ENCODE measurements at regions not wholly inside any gene's neighbourhood (a gene's known extent, or its start where the extent isn't known, plus 50 kb on each side); places are given as distances from the start of the nearest gene placed in this dataset.

DNA sequence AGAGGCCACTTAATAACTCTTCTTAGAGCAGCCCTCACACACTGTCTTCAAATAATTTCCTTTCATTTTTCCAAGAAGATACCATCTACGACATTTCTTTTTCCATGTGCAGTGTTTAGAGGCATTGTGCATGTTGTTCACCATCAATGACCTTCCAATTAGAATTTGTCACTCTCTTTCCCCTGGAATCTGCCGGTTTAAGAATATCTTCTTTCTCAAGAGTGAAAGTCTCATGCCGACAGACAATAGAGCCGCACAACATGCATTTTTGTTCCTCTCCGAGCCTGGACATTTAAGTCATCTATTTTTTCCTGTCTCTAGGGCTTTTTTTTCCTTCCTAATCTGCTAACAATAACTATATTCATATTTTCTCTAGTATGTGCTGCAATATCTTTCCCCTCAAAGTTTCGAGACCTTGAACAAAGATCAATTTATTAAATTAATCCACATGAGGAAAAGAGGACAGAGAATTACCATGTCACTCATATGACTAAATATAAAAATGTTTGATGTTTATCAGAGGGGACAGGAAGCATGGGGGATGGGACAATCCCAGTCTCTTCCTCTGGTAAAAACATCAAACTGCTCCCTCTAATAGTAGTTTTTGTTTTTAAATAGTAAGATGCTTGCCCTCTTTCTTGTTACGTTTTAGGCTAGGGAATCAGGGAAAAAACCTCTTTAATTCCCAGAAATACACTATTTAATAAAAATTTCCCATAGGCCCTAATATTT lies 893.4 kb downstream of the C6orf118 start:
- H3K4me1 Mint-ChIP-seq = no peaks in the 10 kb centered on the region
- ChIA-PET CTCF (no interaction called here), POLR2A (no interaction called here)
- Histone ChIP-seq H3K4me1 (ENCODE audit: control insufficient read depth in 2 of 2, insufficient read depth in 2 of 2, low read length in 2 of 2) (no peaks in the 10 kb centered on the region), H3K27me3 (ENCODE audit: control insufficient read depth in 2 of 2, insufficient read depth in 2 of 2, low read length in 2 of 2) (peaks cover 0 to 2% of the 10 kb centered on the region in 2 donors), H3K9me3 (ENCODE audit: control insufficient read depth in 2 of 3, low read length in 3 of 3) (no peaks in the 10 kb centered on the region), H3K27ac (ENCODE audit: low read depth, low read length) (no peak overlapping the region), H3K4me3 (ENCODE audit: low read length) (no peak overlapping the region), H3K36me3 (ENCODE audit: control insufficient read depth in 2 of 3, insufficient read depth in 3 of 3, low read length in 3 of 3) (no peaks in the 10 kb centered on the region)
- no peak for DNase-seq
- H3K27me3 Mint-ChIP-seq = peaks cover 0 to 7% (median 3%) of the 10 kb centered on the region in 5 donors
- ATAC-seq = no peak
- H3K9me3 Mint-ChIP-seq = peaks cover 0 to 18% (median 6%) of the 10 kb centered on the region in 11 donors
- no peak overlapping the region for H3K27ac Mint-ChIP-seq
- no peak overlapping the region for H3K4me3 Mint-ChIP-seq
- intact Hi-C loops (cut with micrococcal nuclease) = no loop called here
- H3K36me3 Mint-ChIP-seq = no peaks in the 10 kb centered on the region

DNA sequence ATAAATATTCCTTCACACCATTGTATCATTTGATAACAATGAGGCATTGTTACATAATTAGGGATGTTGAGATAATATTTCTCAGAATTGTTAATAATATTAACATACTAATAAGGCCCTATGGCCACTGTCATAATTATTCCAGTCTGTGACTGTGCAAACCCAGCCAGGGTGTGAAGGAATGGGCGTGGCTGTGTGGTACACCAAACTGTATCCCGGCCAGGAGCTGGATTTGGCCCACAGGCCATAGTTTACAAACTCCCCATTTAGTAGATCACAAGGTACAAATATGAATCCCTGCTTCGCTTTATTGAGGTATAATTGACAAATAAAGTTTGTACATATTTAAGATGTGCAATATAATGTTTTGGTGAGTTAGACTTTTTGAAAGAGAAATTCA lies 894.7 kb downstream of the C6orf118 start:
- Mint-ChIP-seq H3K4me1 (no peaks in the 10 kb centered on the region), H3K4me3 (no peak overlapping the region), H3K36me3 (no peaks in the 10 kb centered on the region), H3K9me3 (peaks cover 0 to 15% (median 4%) of the 10 kb centered on the region in 11 donors), H3K27me3 (peaks cover 0 to 7% (median 3%) of the 10 kb centered on the region in 5 donors), H3K27ac (no peak overlapping the region)
- Histone ChIP-seq H3K27ac (ENCODE audit: low read depth, low read length) (no peak overlapping the region), H3K4me1 (ENCODE audit: control insufficient read depth in 2 of 2, insufficient read depth in 2 of 2, low read length in 2 of 2) (no peaks in the 10 kb centered on the region), H3K27me3 (ENCODE audit: control insufficient read depth in 2 of 2, insufficient read depth in 2 of 2, low read length in 2 of 2) (peaks cover 0 to 2% of the 10 kb centered on the region in 2 donors), H3K36me3 (ENCODE audit: control insufficient read depth in 2 of 3, insufficient read depth in 3 of 3, low read length in 3 of 3) (no peaks in the 10 kb centered on the region), H3K9me3 (ENCODE audit: control insufficient read depth in 2 of 3, low read length in 3 of 3) (no peaks in the 10 kb centered on the region), H3K4me3 (ENCODE audit: low read length) (no peak overlapping the region)
- POLR2A ChIA-PET = no interaction called here
- DNase-seq (no peak), ATAC-seq (no peak)
- CTCF ChIA-PET = no interaction called here
- intact Hi-C loops (cut with micrococcal nuclease) = no loop called here

DNA sequence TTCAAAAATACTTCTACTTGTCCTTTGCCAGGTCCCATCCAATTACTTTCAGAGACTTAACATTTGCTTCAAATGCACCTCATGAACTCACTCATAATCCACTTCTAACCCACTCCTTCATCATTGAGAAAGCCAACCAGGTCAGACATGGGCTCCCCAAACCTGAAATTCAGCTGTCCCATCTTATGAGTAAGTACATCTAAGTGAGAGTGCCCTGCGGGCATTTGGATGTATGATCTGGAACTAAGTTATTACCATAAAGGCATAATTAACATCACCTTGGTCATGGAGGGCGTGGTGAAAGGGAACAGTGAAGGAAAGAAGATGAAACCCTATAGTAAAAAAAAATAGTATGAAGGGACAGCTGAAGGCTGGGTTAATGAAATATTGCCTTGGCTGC lies 896.8 kb downstream of the C6orf118 start:
- no peaks in the 10 kb centered on the region for H3K9me3 ChIP-seq (ENCODE audit: control insufficient read depth in 2 of 3, low read length in 3 of 3)
- ChIA-PET CTCF (no interaction called here), POLR2A (no interaction called here)
- H3K27ac Mint-ChIP-seq = no peak overlapping the region
- no peak for DNase-seq
- H3K36me3 ChIP-seq (ENCODE audit: control insufficient read depth in 2 of 3, insufficient read depth in 3 of 3, low read length in 3 of 3) = no peaks in the 10 kb centered on the region
- H3K27ac ChIP-seq (ENCODE audit: low read depth, low read length) = no peak overlapping the region
- peaks cover 0 to 15% (median 3%) of the 10 kb centered on the region in 11 donors for H3K9me3 Mint-ChIP-seq
- H3K27me3 ChIP-seq (ENCODE audit: control insufficient read depth in 2 of 2, insufficient read depth in 2 of 2, low read length in 2 of 2) = peaks cover 0 to 2% of the 10 kb centered on the region in 2 donors
- no peak for ATAC-seq
- no peak overlapping the region for H3K4me3 Mint-ChIP-seq
- H3K4me1 ChIP-seq (ENCODE audit: control insufficient read depth in 2 of 2, insufficient read depth in 2 of 2, low read length in 2 of 2) = no peaks in the 10 kb centered on the region
- H3K36me3 Mint-ChIP-seq = no peaks in the 10 kb centered on the region
- no peak overlapping the region for H3K4me3 ChIP-seq (ENCODE audit: low read length)
- H3K27me3 Mint-ChIP-seq = peaks cover 0 to 7% (median 3%) of the 10 kb centered on the region in 5 donors
- no peaks in the 10 kb centered on the region for H3K4me1 Mint-ChIP-seq
- intact Hi-C loops (cut with micrococcal nuclease) = no loop called here

DNA sequence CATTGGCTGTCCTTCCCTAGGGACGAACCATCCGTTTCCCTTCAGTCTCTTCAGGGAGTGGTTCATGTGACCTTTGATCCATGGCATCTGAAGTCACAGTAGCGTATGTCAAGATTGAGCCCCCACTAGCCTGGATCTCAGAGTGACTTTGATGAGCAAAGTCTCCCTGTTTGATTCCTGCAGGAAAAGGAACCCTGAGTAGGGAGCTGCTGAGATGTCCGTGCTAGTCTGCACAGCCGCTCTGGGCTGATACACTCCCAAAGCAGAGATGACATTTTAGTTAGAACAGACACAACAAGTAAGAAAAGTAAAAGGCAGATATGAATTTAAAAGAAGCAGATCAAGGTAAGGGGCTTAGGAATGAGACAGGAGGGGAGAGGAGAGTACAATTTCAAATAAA lies 899.4 kb downstream of the C6orf118 start:
- Mint-ChIP-seq H3K4me1 (no peaks in the 10 kb centered on the region), H3K27ac (no peak overlapping the region), H3K27me3 (peaks cover 0 to 7% (median 4%) of the 10 kb centered on the region in 5 donors), H3K4me3 (no peak overlapping the region), H3K9me3 (peaks cover 0 to 11% (median 3%) of the 10 kb centered on the region in 11 donors), H3K36me3 (no peaks in the 10 kb centered on the region)
- ChIA-PET CTCF (no interaction called here), POLR2A (no interaction called here)
- ATAC-seq (no peak), DNase-seq (no peak)
- Histone ChIP-seq H3K27me3 (ENCODE audit: control insufficient read depth in 2 of 2, insufficient read depth in 2 of 2, low read length in 2 of 2) (peaks cover 0 to 2% of the 10 kb centered on the region in 2 donors), H3K4me1 (ENCODE audit: control insufficient read depth in 2 of 2, insufficient read depth in 2 of 2, low read length in 2 of 2) (no peaks in the 10 kb centered on the region), H3K36me3 (ENCODE audit: control insufficient read depth in 2 of 3, insufficient read depth in 3 of 3, low read length in 3 of 3) (no peaks in the 10 kb centered on the region), H3K4me3 (ENCODE audit: low read length) (no peak overlapping the region), H3K9me3 (ENCODE audit: control insufficient read depth in 2 of 3, low read length in 3 of 3) (no peaks in the 10 kb centered on the region), H3K27ac (ENCODE audit: low read depth, low read length) (no peak overlapping the region)
- intact Hi-C loops (cut with micrococcal nuclease) = no loop called here

DNA sequence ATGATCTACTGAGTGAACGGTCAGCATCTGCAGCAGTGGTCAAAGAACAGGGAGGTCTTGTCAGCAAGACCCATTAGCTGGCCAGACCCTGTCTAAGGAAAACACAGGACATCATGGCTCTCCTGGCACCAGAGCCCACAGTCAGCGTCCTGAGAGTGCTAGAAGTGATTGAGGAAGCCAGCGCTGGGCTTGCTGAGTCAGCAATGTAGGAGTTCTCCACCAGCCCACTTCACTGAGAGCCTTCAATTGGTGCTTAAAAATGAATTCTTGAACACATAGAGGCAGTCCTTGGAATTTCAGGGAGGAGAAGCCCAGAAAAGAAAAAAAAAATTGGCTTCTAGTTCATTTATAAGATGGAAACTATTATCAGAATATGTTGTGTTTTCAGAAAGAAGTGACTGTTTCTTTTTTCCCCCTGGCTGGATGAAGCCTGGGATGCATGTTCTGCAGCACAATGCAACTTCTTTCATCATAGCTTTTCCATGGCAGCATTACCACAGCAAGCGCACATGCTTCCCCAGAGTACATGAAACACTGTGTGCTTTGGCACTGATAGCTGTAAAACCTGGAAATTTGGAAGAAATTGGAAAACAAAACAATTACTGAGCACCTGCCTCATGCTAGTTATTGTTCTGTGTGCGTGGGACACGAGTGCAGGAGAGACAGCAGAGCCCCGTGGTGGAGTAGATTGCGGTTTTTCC lies 899.9 kb downstream of the C6orf118 start:
- Histone ChIP-seq H3K4me3 (ENCODE audit: low read length) (no peak overlapping the region), H3K27ac (ENCODE audit: low read depth, low read length) (no peak overlapping the region), H3K36me3 (ENCODE audit: control insufficient read depth in 2 of 3, insufficient read depth in 3 of 3, low read length in 3 of 3) (no peaks in the 10 kb centered on the region), H3K4me1 (ENCODE audit: control insufficient read depth in 2 of 2, insufficient read depth in 2 of 2, low read length in 2 of 2) (no peaks in the 10 kb centered on the region), H3K9me3 (ENCODE audit: control insufficient read depth in 2 of 3, low read length in 3 of 3) (no peaks in the 10 kb centered on the region), H3K27me3 (ENCODE audit: control insufficient read depth in 2 of 2, insufficient read depth in 2 of 2, low read length in 2 of 2) (peaks cover 0 to 2% of the 10 kb centered on the region in 2 donors)
- no peak for ATAC-seq
- ChIA-PET CTCF (no interaction called here), POLR2A (no interaction called here)
- H3K27me3 Mint-ChIP-seq = peaks cover 0 to 6% (median 4%) of the 10 kb centered on the region in 5 donors
- H3K9me3 Mint-ChIP-seq = peaks cover 0 to 11% (median 3%) of the 10 kb centered on the region in 11 donors
- no peak for DNase-seq
- H3K36me3 Mint-ChIP-seq = no peaks in the 10 kb centered on the region
- H3K27ac Mint-ChIP-seq = no peak overlapping the region
- intact Hi-C loops (cut with micrococcal nuclease) = no loop called here
- H3K4me3 Mint-ChIP-seq = no peak overlapping the region
- H3K4me1 Mint-ChIP-seq = no peaks in the 10 kb centered on the region

DNA sequence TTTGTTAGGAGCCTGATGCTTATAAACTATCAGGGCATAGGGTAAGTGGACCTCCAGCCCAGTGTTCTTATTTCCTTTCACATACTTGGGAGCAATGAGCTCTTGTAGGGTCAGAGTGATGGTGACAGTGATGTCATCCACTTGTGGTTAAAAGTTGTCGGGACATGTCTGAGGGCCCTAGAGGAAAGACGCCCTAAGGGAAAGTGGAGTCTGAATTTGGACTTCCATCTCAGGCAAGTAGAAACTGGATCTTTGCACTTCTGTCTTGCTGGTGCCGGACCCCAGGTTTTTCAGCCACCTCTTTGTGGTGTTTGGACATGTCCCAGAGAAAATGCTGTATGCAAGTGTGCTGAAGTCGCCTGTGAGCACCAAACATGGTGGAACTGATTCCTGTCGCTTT lies 900.5 kb downstream of the C6orf118 start:
- Histone ChIP-seq H3K27me3 (ENCODE audit: control insufficient read depth in 2 of 2, insufficient read depth in 2 of 2, low read length in 2 of 2) (peaks cover 0 to 2% of the 10 kb centered on the region in 2 donors), H3K9me3 (ENCODE audit: control insufficient read depth in 2 of 3, low read length in 3 of 3) (no peaks in the 10 kb centered on the region), H3K27ac (ENCODE audit: low read depth, low read length) (no peak overlapping the region), H3K4me1 (ENCODE audit: control insufficient read depth in 2 of 2, insufficient read depth in 2 of 2, low read length in 2 of 2) (no peaks in the 10 kb centered on the region), H3K4me3 (ENCODE audit: low read length) (no peak overlapping the region), H3K36me3 (ENCODE audit: control insufficient read depth in 2 of 3, insufficient read depth in 3 of 3, low read length in 3 of 3) (no peaks in the 10 kb centered on the region)
- Mint-ChIP-seq H3K36me3 (no peaks in the 10 kb centered on the region), H3K4me3 (no peak overlapping the region), H3K27me3 (peaks cover 0 to 5% (median 3%) of the 10 kb centered on the region in 5 donors), H3K27ac (no peak overlapping the region), H3K9me3 (peaks cover 0 to 8% (median 2%) of the 10 kb centered on the region in 11 donors), H3K4me1 (no peaks in the 10 kb centered on the region)
- CTCF ChIA-PET = no interaction called here
- ATAC-seq (no peak), DNase-seq (no peak)
- POLR2A ChIA-PET = no interaction called here
- intact Hi-C loops (cut with micrococcal nuclease) = no loop called here
